Activated CD8-positive, alpha-beta memory T cell treated with anti-CD3 and anti-CD28 coated beads, Interleukin-2, amount 50 U/mL, for 4 hours (primary cell): ENCODE measurements at regions not wholly inside any gene's neighbourhood (a gene's known extent, or its start where the extent isn't known, plus 50 kb on each side); places are given as distances from the start of the nearest gene placed in this dataset.
"Not testable (repeated sequence)": the region's sequence is repeated elsewhere in the genome, so short reads cannot be mapped to it uniquely, and the experiment has no call there.

Experiments used
- DNase-seq: peaks from one replicate; pipeline ENCODE4 v3.0.0-alpha.2; 2020

- DNase-seq: no peak
Measured at GRCh38 chr13:111413407-111414187, 93.2 kb downstream of the TEX29 start.

- DNase-seq: no peak
Measured at GRCh38 chr13:111414341-111414740, 93.9 kb downstream of the TEX29 start.

DNA sequence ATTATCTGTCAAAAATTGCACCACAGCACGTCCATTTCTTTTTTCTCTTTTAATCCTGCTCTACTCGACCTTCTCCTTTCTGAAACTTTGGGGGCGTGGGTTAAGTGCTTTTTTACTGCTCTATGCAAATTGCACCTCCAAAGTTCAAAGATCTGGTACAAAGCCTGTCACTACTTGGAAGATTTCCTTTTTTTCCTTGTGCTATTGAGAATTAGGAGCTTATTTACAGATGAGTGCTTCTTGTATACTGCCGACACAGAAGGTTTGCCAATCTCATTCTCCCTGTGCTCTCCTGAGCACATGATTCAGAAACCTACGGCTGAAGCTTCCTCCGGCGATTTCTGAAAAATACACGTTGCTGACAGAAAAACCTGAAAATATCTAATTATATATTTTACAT lies 94.8 kb downstream of the TEX29 start:
- no peak for DNase-seq

DNA sequence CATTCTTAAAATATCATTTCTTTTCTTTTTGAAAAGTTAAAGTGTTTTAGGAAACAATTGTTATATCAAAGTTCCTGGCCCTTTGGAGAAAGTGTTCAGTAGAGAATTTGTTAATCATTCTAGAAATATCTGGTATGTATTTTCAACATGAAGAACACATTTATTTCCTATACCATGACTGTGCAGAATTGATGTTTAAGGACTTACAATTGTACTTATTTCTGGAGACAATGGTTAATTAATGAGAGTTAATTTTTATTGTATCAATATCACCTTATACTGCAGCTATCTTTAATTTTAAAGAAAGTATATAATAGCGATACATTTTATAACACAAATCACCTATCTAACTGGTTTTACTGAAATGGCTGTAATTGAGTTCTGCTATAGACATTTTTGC lies 95.3 kb downstream of the TEX29 start:
- no peak for DNase-seq

GRCh38 chr13:111418101-111418500 lies 97.7 kb downstream of the TEX29 start:
- no peak for DNase-seq

DNA sequence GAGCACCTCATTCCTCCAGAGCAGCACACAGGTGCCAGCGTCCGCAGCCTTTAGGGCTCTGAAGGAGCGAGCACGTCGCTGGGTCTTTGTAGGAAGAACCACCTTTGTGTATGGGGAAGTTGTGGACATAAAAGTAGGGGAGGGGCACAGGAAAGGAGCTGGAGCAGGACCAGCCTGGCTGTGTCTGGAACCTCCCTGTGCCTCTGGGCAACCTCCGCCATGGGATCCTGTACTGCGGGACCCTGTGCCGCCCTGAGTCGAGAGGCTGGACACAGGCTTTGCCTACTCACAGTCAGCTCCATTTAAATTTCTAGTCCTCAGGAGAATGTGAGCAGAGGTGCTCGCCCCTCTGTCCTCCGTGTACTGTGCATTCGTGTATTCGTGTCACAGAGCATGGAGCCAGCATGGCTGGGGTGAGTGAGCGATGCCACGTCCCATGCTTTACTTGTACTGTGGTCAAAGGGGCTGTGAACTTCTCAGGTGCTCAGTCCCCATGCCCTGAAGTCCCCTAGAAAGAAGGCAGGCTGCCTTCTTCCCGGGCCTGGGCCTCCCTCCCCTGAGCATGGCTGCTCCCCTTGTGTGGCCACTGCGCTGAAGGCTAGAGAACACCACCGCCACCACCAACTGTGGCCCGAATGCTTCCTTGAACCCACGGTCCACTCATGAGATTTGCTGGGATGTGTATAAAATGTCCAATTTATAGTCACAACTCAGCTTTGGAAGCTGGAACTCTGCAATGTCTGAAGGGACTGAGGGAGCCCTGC lies 99.9 kb downstream of the TEX29 start:
- no peak for DNase-seq

DNA sequence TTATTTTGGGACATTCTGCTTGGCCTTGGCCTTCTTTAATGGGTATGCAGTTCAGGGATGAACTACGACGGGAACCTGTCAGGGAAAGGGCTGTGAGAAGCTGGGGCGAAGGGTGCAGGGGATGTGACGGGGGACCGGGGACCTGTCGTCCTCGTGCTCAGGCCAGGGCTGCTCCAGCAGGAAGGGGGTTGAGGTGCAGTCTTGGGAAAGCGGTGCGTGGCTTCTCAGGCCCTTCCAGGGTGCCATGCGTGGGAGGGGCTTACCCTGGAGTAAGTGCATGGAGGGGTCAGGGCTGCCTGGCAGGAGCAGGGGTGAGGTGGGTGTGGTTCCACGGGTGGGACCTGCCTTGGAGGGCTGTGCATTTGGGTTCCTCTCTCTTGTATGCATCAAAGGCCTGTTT lies 100.8 kb downstream of the TEX29 start:
- no peak for DNase-seq

- no peak for DNase-seq
Measured at GRCh38 chr13:111422348-111422747, 101.9 kb downstream of the TEX29 start.

DNA sequence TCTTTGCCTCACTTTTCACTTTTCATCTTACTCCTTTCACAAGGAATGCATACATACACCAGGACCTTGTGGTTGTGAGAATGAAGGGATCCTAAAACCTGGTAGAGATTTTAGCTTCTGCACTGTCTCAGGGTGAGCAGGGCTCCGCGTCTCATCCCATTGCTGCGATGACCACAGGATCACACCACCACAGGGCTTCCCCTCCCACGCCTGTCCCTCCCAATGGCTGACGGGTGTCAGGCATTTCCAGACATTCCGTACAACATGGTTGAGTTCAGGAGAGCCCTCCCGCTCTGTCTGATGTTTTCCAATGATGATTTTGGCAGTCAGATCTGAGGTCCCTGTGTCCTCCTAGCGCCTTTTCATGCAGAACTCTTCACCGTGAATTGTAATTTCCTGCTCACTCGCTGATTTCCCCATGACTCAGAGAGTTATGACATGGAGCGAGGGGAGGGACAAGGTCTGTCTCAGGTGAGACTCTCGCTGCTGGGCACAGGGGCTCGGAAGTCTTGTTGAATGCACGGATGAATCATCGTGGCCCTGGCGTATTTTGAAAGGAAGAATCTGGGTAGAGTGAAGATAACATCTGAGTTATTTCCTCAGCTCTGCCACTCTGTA lies 102.8 kb downstream of the TEX29 start:
- DNase-seq: no peak

DNA sequence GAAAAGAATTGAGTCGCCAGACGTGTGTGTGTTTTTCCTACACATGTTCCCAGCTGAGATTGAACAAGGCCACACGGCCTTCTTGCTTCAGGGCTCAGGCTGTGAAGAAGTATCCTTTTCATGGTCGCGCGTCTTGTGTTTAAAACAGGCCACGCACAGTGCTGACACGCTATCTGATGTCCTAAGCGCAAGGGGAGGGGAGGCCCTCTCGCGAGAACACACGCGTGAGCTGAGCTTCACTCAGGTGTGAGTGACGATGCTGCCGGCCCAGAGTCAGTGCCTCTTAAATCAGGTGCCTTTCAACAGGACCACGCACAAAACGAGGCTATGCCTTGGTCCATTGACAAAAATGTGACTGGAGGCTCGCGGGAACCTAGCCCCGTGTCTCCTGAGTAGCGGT lies 103.7 kb downstream of the TEX29 start:
- no peak for DNase-seq

DNA sequence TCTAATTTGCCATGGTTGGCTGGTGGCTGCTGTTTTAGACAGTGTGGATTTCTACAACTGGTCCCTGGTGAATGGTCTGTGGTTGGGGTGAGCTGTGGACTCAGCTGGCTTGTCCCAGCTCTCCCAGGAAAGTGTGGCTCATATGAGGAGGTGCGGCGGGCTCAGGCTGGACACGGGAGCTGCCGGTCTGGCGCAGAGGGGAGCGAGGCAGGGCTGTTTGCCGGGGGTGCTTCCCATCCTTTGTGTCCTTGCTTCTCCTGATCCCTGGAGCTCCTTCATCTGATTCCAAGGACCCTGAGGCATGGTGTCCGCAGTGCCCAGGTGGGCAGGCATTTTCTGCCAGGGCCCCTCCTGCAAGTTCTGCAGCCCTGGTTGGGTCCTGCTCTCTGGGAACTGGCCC lies 104.9 kb downstream of the TEX29 start:
- DNase-seq: no peak

DNA sequence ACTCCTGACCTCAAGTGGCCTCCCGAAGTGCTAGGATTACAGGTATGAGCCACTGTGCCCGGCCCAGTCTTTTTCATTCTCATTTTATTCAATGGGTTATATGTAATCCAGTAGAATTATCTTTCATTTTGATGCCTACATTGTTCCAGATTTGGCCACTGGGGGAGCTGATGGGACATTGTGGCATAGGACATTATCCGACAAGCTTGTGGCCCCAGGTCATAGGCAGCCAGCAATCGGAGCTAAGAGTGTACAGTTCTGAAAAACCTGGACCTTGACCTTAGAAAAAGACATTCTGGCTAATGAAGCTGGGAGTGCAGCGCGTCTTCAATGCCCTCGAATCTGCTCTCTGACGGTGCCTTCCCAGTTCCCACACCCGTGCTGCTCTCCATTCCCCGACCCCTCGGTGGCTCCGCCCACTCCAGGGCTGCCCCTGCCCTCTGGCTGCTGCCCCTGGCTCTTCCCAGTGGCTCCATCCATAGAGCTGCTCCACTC lies 108.7 kb downstream of the TEX29 start:
- DNase-seq: no peak

- no peak for DNase-seq
Measured at GRCh38 chr13:111431206-111431605, 110.8 kb downstream of the TEX29 start.

DNA sequence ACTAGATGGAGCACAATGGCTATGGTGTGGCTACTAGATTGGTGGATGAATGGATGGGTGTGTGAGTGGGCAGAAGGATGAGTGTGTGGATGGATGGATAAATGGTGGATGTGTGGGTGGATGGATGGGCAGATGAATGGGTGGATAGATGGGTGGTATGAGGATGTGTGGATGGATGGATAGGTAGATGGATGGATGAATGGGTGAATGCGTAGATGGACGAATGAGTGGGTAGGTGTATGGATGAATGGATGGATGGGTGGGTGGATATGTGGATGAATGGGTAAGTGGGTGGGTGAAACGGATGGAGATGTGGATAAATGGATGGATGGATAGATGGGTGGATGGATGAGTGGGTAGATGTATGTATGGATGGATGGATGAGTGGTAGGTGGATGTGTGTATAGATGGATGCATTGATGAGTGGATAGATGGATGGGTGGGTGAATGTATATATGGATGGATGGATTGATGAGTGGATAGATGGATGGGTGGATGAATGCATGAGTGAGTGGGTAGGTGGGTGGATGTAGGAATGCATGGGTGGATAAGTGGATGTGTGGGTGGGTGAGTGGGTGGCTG lies 114.2 kb downstream of the TEX29 start:
- no peak for DNase-seq

DNA sequence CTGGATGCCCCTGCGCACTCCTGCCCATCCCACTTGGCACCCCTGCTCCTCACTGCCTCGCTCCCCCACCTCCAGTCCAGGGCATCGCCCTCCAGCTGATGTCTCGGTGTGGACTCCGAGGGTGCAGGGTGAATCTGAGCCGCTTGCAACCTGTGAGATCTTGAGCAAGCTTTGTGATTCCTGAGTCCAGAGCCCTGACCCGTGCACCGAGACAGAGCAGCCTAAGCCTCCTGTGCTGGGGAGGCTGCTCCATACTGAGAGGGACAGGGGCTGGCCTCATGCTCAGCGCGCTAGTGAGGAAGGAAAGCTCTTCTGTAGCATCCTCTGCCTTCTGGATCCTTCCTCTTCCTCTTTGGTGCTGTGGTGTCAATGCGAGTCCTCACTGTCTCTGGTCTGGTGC lies 116.0 kb downstream of the TEX29 start:
- DNase-seq: no peak

- DNase-seq: no peak
Measured at GRCh38 chr13:111437417-111437816, 117.0 kb downstream of the TEX29 start.

DNA sequence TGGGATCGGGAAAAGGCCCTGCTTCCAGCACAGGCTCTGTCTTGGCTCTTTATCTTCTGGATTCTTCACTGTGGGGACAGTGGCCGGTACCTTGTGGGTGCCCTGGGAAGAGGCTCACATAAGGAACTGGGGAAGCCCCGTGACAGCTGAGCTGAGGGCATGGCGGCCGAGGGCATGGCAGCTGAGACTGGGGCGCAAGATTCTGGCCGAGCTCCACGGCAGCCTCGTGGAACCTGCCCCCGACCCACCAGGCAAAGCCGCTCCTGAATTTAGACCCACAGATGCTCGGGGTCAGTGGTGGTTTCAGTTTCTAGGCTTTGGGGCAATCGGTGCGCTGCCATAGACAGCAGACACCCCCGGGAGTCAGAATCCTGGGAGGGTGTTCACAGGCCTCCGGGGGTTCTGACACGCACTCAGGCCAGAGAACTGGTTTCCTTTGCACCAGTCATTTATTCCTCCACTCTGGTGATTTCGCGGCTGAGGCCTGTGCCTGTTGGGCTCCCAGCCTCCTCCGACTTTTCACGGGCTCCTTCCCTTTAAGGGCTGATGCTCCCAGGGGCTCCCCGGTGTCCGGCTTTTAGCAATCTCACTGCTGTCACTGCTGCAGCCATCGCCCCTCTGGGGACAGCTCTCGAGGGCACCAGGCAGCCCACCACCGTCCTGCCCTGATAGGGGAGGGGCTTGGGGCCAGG lies 117.6 kb downstream of the TEX29 start:
- no peak for DNase-seq

GRCh38 chr13:111440492-111440891 lies 120.0 kb downstream of the TEX29 start:
- DNase-seq: not testable (repeated sequence)

GRCh38 chr13:111443981-111444380 lies 123.5 kb downstream of the TEX29 start:
- DNase-seq: no peak

DNA sequence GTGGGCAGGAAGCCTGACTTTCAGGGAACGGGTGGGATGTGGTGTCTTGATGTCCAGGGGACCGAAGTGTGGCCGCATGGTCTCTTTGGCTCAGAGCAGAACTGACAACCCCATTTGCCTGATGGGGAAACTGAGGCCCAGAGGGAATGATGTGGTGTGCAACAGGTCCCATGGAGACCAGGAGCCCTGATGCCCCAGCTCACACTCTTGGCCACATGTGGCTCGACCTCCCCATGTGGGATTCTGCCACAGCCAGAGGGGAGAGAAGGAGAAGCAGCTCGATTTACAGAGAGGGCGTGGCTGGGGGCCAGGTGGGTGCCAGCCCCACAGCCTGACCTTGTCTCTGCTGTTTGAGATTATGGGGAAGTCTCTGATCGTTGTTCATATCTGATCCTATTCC lies 128.1 kb downstream of the TEX29 start:
- no peak for DNase-seq

DNA sequence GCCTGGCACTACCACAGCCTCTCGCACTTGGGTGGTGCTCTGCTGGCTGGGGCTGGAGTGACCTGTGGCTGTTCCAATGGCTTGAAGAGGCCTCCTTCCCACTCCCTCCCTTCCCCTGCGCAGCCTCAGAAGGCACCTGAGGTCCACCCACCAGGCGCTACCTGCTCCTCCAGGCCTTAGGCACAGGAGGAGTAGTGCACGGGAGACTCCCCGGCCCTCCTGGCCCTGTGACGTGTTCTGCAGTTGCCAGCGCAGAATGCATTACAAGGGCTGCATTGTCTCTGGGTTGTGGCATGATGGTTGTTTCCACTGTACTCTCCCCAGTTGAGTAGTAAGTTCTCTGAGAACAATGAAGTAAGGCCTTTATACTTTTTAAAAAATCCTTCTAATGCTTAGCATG lies 128.6 kb downstream of the TEX29 start:
- DNase-seq: no peak

DNA sequence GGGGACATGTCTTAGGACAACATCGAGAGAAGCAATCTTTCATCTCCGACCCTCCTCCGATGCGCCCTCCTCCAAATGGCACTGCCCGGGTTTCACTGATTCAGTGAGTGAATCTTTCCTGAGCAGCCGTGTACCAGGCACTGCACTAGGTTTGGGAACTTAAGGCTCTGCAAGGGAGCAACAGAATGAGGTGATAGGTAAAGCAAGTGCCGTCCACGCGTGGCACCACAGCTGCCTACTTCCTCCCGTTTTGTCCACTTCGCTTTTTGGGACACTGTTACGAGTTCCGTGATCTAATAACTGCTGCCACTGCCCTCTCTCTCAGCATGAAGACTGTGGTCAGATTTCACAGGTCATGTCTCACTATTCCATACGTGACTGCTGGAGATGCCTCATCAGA lies 131.0 kb downstream of the TEX29 start:
- no peak for DNase-seq
